ENCODE measurements at regions not wholly inside any gene's neighbourhood (a gene's known extent, or its start where the extent isn't known, plus 50 kb on each side); places are given as distances from the start of the nearest gene placed in this dataset.
"Not testable (repeated sequence)": the region's sequence is repeated elsewhere in the genome, so short reads cannot be mapped to it uniquely, and the experiment has no call there.

DNA sequence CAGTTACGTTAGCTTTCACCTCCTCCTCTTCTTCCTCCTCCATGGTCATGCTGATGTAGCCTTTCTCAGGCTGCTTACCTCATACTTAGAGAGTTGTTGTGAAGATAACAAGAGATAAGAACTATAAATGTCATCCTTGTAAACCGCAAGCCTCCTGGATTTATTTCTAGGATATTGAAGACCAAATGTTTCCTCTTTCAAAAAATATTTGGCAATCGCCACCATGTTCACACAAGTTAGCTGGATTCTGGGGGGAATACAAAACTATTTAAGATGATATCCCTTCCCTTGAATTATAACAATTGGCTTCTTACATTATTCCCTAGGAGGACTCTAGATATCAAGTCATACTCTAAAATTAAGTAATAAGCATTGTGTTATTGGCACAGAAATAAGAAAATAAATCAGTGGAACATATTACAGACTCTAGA, 99.8 kb upstream of the PLEKHG1 start:
- peak; percentile 56 for DNase-seq

DNA sequence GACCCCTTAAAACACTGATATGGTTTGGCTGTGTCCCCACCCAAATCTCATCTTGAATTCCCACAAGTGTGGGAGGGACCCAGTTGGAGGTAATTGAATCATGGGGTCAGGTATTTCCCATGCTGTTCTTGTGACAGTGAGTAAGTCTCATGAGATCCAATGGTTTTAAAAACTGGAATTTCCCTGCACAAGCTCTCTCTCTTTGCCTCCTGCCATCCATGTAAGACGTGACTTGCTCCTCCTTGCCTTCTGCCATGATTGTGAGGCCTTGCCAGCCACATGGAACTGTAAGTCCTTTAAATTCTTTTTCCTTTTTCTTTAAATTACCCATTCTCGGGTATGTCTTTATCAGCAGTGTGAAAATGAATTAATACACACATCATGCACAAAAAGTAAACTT, 99.1 kb upstream of the PLEKHG1 start:
- not testable (repeated sequence) for DNase-seq

DNA sequence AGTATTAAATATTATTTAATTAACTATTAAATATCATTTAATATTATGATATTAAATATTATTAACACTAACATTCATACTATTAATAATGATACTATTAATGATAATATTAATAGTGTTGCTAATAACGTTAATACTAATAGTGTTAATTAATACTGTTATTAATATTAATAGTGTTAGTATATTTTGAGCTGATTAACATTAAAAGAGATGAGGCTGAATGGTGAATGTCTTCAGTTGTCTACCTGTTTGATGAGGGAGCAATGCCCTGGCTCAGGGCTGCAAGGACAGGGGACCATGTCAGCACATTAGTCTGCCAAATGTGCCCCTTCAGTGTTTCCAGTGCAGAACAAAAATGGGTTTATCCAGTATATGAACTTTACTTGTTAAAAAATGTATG, 96.6 kb upstream of the PLEKHG1 start:
- DNase-seq = no peak

DNA sequence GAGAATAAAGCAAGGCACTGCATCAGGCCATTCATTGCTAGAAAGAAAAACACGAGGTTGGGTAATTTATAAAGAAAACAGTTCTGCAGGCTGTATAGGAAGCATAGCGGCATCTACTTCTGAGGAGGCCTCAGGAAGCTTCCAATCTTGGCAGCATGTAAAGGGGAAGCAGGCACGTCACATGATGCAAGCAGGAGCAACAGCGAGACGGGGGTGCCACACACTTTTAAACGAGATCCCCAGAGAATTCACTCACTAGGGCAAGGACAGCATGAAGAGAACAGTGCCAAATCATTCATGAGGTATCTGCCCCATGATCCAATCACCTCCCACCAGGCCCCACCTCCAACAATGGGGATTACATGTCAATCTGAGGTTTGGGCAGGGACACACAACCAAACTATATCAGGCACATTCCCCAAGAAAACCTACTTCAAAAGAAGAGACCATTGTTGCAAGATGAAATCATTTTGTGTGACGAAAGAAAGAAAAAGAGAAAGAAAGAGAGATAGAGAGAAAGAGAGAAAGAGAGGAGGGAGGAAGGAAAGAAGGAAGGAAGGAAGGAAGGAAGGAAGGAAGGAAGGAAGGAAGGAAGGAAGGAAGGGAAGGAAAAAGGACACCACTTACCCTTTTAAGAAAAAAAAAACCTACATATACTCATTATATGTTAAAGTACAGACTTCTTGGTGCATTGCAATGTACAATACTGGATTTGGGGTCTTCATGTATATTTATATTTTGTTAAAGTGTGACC, 95.9 kb upstream of the PLEKHG1 start:
- no peak for DNase-seq

DNA sequence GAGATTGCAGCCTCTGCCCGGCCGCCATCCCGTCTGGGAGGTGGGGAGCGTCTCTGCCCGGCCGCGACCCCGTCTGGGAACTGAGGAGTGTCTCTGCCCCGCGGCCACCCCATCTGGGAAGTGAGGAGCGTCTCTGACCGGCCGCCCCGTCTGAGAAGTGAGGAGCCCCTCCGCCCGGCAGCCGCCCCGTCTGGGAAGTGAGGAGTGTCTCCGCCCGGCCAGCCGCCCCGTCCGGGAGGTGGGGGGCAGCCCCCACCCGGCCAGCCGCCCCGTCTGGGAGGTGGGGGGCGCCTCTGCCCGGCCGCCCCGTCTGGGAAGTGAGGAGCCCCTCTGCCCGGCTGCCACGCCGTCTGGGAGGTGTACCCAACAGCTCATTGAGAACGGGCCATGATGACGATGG, 92.3 kb upstream of the PLEKHG1 start:
- not testable (repeated sequence) for DNase-seq

DNA sequence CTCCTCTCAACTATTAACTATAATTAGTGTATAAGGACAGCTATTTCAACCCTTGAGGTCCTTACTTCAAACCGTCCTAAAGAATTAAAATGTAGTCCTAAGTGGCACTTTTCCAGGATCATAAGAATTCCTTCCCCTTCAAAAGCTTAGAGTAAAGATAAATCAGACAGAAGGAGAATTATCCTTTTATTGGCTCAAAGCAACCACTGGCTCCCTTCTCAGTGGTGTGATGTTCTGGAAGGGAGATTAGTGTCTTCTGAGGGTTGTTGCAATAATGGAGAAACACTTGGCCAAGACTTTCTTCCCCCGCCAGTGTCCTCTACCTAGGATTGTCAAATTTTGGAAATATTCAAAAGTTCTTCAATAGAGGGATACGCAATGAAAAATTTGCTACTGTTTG, 89.1 kb upstream of the PLEKHG1 start:
- DNase-seq = no peak

DNA sequence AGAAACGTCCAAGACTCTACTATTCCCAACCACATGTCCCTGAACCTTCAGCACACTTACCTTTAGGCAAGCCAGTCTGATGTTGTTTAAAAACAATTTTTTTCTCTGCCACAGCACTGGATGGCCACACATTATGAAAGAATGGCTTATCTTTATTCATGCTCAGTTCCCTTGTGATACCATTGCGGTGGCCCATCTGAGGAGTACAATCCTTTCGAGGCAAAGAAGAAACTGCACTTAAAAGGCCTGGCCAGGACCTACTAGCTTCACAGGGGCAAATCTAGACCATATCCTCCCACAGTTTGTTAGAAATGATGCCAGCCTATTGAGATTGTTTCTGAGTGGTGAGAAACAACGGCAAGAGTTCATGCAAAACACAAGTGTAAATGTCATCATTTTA, 88.4 kb upstream of the PLEKHG1 start:
- no peak for DNase-seq

DNA sequence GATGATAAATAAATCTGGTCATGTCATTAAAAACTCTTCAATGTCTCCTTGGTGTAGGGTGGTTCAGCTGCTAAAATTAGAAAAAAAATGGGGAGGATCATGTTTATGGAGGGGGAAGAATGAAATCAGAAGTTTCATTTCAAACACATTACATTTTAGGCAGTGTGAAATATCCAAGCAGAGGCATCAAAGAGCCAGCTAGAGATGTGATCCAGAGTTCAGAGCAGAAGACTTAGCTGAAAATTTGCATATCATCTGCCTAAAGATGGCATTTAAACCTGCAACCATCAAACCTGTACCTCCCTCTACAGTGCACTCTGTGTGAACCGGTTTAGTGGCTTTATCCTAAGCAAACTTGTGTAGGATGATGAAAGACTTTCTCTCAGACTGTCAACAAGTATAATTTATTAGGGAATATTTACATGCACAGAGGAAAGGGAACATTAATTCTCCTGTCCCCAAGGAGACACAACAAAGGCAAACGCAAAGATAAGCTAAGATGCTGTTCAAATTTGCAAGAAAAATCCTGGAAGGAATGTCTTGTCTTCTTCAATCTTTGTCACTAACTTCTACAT, 84.8 kb upstream of the PLEKHG1 start:
- DNase-seq = no peak

DNA sequence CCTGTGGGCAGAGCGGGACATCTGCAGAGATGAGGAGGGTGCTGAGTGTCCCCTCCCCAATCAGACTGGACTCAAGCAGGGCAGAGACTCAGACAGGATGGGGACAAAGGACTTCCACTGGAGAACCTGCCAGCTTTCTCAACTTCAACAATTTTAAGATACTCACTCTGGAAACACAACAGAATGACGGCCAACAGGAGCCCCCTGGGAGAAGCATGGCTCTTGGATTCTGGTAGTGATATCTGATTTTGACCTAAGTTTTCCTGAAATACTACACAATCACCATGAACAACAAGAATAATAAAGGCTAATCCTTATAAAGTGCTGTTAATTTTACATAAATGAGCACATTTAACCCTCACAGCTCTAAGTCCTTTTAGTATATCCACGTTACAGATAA, 83.5 kb upstream of the PLEKHG1 start:
- no peak for DNase-seq

DNA sequence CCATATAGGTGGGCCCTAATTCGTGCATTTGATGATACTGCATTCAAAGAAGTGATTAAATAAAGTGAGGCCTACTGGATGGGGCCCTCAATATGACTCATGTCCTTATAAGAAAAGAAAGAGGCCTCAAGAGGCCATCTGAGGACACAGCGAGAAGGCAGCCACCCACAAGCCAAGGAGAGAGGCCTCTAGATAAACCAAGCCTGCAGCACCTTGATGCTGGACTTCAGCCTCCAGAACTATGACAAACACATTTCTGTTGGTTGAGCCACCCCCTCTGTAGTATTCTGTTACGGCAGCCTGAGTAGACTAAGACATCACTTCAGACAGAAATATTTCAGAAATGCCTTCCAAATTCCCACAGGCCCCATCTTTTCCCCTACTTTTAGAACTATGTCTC, 82.5 kb upstream of the PLEKHG1 start:
- DNase-seq = no peak

DNA sequence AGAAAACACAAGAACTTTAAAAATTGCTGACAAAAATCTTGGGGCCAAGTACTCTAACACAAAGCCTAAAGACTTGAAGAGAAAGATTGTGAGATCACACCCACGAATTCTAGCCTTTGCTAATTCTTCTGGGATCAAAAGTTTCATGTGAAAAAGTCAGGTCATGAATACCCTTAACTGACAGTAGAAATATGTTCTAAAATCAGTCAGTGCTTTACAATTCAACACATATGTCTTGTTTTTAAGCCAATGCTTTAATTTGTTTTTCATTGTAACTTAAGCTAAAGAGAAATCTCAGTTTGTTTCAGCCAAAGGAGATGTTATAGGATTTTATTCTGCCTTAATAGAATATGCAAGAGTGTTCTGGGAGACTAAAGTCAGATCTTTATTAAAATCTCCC, 78.2 kb upstream of the PLEKHG1 start:
- DNase-seq = no peak

DNA sequence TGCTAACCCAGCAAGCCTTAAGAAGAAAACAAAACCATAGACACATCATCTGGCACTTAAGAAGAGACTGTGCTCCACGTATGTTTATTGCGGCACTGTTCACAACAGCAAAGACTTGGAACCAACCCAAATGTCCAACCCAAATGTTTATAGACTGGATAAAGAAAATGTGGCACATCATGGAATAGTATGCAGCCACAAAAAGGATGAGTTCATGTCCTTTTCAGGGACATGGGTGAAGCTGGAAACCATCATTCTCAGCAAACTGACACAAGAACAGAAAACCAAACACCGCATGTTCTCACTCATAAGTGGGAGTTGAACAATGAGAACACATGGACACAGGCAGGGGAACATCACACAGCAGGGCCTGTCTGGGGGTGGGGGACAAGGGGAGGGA, 76.5 kb upstream of the PLEKHG1 start:
- not testable (repeated sequence) for DNase-seq

DNA sequence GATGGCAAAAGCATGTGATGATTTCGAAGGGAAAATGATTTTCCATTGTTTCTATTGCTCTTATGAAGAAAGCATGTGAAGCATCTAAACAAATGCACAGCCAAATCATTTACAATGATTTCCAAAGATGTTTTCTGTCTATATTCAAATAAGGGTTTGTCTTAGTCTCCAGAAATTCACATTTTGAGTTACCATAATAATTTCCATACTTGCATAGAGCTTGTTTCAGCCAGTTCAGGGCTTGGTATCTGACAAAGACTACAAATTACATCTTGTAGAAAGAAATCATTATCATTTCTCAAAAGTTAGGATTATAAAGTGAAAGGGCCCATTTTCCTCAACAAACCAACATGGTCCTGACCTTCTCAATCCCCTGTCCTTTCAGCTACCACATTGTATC, 74.4 kb upstream of the PLEKHG1 start:
- no peak for DNase-seq

DNA sequence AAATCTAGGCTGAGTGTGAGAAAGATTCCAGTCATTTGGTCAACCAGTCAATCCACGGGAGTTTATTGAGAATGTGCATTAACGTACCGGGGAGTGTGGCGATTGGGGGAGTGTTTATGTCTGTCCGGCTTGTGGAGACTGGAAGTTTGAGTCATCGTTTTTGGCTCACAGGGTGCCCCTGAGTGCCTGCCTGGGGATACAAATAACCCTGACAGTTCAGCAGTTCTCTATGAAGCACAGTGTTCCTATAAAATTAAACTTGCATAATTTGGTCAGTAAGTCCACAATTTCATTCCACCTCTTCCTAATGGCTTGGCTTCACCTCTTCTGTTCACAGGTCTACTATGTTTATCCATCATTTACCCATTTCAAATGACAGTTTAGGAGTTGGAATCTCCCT, 72.6 kb upstream of the PLEKHG1 start:
- no peak for DNase-seq

DNA sequence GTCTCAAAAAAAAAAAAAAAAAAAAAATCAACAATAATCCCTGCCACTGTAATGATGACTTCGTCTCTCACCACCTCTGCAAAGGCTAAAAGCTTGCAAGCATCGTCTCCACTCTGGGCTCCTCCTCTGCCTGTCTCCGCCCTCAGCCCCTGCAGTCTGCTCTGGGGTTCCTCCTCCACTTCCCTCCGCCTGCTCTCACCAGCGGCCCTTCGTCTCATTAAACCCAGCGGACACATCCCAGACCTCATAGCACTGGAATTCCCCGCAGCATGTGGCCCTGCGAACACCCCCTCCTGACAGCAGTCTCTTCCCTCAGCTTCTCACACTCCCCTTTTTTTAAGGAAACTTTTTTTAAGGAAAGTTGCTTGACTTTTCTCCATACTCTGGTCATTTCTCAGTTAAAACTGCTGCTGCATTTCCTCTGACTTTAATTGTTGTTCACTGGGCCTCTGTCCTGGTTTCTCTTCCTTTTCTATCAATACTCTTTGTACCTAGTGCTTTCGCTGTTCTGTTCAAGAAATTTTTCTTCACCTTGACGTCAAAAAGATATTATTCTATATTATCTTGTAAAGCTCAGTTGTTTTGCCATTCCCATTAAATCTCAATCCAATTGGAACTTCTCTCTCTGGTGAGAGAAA, 70.9 kb upstream of the PLEKHG1 start:
- DNase-seq = peak; percentile 59

DNA sequence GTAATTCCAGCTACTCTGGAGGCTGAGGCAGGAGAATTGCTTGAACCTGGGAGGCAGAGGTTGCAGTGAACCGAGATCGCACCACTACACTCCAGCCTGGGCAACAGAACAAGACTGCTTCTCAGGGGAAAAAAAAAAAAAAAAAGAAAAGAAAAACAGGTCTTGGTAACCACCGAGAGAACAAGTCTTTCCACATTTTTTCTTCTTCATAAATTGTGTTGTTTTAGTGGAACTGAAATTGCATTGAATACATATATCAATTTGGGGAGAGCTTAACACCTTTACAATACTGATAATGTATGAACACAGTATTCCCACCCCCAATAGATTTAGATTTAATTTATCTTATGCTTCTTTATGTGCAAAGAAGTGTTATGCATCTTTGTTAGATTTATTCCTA, 70.0 kb upstream of the PLEKHG1 start:
- DNase-seq = no peak

DNA sequence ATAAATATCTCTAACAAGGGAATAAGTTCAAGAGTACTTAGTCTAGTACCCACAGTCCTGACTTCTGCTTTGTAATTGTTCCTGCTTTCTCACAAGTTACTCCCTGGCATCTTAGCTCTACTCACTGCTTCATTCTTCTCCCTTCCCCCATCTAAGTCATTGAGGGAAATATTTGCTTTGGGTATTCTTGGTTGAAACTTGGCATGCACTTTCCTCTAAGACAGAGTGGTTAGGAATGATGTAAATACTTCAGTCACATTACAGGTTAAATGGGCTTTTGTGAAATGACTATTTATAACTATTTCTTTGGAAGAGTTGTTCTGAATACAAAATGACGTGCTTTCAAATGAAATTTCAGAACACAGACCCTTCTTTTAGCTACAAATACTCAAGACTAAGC, 67.7 kb upstream of the PLEKHG1 start:
- no peak for DNase-seq

DNA sequence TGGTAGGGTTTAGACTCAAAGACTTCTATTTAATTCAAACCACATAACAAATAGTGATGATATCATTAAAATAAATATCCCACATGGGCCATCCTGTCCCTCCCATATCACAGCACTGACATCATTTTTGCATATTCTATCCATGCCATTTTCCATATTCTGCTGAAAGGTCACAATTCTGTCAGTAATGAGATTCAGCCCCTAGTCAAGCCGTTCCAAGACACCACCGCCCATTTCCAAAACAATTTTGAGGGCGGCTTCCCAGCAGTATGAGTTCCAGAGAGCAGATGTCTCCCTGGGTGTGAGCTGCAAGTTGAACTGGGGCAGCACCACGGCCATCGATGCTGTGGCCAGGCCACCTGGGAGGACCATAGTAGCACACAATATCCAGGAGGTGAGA, 65.1 kb upstream of the PLEKHG1 start:
- DNase-seq = peak; percentile 60

DNA sequence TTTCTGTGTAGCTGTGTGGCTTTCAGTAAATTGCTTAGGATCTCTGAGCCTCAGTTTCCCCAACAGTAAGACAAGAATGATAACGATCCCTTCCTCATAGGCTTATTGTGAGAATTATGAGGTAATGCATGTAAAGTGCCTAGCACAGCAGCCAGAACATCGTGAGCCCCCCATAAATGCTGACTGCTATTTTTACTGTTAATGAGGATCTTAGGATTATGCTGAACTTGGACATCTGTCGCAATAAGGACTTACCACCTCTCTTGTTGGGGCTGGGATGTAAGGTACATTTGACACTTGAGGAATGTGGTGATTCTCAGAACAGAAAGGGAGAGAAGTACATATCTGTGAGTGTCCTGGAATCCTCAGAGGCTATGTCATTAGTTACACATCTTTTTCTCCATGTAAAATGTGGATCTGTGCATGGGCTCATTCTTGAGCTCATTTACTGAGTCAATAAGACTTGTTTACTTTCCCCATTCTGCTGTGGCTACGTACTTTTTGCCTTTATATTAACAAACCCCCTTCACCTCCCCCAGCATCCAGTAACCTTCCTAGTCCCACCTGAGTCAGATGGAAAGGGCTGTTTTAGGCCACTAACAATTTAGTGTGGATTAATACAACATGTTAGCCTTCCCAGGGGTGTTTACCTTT, 64.4 kb upstream of the PLEKHG1 start:
- no peak for DNase-seq

DNA sequence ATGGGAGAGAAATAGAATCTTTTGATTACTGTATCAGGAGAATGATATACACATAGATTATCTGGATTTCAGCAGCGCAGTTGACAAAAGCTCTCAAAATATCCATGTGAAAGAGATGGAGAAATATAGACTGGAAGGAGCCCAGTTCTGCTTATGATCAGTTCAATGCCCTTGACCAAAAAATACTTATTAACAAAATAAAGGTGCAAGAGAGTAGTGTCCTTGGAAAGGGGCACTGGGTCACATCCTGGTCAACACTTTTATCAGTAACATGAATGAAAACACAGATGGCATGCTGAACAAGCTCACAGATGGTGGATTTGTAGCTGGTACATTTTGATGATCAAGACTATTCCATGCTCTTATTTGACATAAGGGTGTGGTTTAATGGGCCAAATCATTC, 63.9 kb upstream of the PLEKHG1 start:
- DNase-seq = no peak

DNA sequence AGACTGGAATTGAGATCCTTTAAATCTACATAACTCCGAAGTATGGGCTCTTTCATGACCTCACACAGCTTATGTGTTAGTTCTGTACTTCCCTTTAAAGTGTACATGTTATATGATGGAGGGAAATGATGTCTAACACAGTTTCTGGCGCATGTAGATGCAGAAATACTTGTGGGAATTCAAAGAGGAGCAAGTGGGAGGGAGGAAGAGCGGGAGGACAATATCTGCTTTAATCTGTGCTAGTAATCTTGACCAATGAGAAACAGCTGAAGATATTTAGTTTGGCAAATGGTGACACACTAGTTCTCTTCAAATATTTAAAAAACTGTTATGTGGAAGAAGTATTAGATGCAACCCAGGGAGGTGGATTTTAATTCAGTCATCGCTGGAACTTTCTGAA, 62.9 kb upstream of the PLEKHG1 start:
- peak; percentile 29 for DNase-seq

DNA sequence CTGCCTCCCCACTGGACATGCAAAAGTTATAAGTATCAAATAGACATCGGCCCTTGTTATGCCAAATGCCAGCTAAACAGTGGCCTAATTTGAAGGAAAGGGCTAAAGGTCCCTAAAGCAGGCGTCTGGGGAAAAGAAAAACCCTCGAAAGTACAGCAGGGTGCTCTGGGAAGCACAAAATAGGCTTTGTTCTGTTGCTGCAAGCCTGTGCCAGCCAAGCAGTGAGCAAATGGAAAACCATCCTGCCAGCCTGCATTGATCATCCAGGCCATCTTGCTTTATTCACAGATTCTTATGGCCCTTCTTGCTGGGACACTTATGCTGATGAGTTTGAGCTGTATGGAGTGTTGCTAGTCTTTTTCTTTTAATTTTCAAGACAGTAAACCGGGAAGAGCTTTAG, 62.2 kb upstream of the PLEKHG1 start:
- no peak for DNase-seq

DNA sequence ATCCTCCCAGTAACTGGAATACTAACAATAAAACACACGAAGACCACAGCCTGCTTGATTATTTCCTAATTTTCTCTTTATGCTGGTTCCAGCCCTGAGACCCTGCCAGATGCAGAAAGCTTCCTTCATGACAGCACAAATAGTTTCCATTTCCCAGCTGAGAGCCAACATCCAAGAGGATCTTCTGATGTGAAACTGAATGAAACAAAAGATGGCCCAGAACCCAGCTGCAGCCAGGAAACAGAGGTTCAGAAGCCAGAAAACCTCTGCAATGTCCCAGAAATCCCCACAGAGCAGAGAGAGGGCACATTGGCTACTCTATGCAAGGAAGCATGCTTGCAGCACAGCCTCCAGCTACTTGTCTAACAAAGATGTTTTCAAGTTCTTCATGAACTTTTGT, 61.8 kb upstream of the PLEKHG1 start:
- DNase-seq = peak; percentile 86

DNA sequence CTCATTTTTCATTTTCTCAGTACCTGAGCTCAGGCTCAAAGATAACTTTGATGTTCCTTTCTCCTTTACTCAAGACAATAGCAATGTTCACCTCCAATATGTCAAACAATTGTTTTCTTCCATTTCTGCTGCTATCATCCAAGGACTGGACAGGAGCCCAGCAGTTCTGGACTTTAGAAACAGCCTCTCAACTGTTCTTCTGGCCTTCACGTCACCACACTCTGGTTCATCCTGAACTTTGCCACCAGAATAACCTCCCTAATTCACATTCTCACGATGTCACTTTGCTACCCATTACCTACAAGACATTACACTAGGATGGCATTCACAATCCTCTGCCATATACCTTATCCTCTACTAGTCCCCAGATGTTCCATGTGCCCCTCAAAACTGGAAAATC, 60.6 kb upstream of the PLEKHG1 start:
- DNase-seq = no peak

Measured in hindlimb muscle (tissue), 1 donor.